Peyer's patch (tissue), 4 donors: ENCODE measurements at regions not wholly inside any gene's neighbourhood (a gene's known extent, or its start where the extent isn't known, plus 50 kb on each side); places are given as distances from the start of the nearest gene placed in this dataset.

Source experiments
- POLR2A ChIP-seq, 2 donors: fragments of 450-650 bp; IDR thresholded peaks; one replicate each; pipeline ENCODE4 v1.5.1; 2017; ENCODE audit warnings: antibody characterized with exemption in 2 of 2, mild to moderate bottlenecking in 2 of 2, moderate library complexity in 2 of 2
- TF ChIP-seq, protein P1 (sequence below), 6 experiments: fragments of 450-650 bp in 4 of 6; fragments of 200-600 bp in 2 of 6; sonication (generic) in 1 of 6; IDR thresholded peaks; one replicate each; pipeline ENCODE4 v1.5.1; 2017 to 2019; ENCODE audit warnings: antibody characterized with exemption in 6 of 6, mild to moderate bottlenecking in 3 of 6, moderate library complexity in 1 of 6

GRCh38 chr1:184915463-184916090 is 58.7 kb downstream of the NIBAN1 start:
- TF ChIP-seq, protein P1, sequence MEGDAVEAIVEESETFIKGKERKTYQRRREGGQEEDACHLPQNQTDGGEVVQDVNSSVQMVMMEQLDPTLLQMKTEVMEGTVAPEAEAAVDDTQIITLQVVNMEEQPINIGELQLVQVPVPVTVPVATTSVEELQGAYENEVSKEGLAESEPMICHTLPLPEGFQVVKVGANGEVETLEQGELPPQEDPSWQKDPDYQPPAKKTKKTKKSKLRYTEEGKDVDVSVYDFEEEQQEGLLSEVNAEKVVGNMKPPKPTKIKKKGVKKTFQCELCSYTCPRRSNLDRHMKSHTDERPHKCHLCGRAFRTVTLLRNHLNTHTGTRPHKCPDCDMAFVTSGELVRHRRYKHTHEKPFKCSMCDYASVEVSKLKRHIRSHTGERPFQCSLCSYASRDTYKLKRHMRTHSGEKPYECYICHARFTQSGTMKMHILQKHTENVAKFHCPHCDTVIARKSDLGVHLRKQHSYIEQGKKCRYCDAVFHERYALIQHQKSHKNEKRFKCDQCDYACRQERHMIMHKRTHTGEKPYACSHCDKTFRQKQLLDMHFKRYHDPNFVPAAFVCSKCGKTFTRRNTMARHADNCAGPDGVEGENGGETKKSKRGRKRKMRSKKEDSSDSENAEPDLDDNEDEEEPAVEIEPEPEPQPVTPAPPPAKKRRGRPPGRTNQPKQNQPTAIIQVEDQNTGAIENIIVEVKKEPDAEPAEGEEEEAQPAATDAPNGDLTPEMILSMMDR (IDR thresholded peaks at IDR 0.05), result no peak
- no peak for TF ChIP-seq POLR2A (IDR thresholded peaks at IDR 0.05)
